CD14-positive monocyte (primary cell): ENCODE measurements at regions not wholly inside any gene's neighbourhood (a gene's known extent, or its start where the extent isn't known, plus 50 kb on each side); places are given as distances from the start of the nearest gene placed in this dataset.

ENCODE experiments used
- DNase-seq, 3 donors: peaks; one replicate each; pipeline ENCODE4 v3.0.0-alpha.2; 2011 to 2022
- H2AFZ ChIP-seq: 2 replicates; pipeline ENCODE4 v1.6.0; 2012; ENCODE audit warnings: mild to moderate bottlenecking, low read depth, low read length, inconsistent platforms; ENCODE audit not compliant: insufficient read depth, poor library complexity, severe bottlenecking
- H3K27ac ChIP-seq, 2 donors: 1 replicate in 1 of 2; 2 replicates in 1 of 2; pipeline ENCODE4 v1.5.1; 2012 to 2013; ENCODE audit warnings: low read length in 2 of 2, control low read depth in 1 of 2, inconsistent platforms in 1 of 2, low read depth in 1 of 2, mild to moderate bottlenecking in 1 of 2
- H3K27me3 ChIP-seq, 2 donors: one replicate each; pipeline versions ENCODE4 v1.6.0 to v1.6.1; 2011 to 2013; ENCODE audit warnings: low read length in 2 of 2; ENCODE audit not compliant: control insufficient read depth in 2 of 2, insufficient read depth in 2 of 2
- H3K36me3 ChIP-seq, 2 donors: replicated peaks in 1 of 2; 1 replicate in 1 of 2; 2 replicates in 1 of 2; pipeline versions ENCODE4 v1.5.1 to v1.6.1; 2012 to 2013; ENCODE audit warnings: low read length in 2 of 2, control low read depth in 1 of 2, inconsistent platforms in 1 of 2, mild to moderate bottlenecking in 1 of 2; ENCODE audit not compliant: insufficient read depth in 2 of 2, control insufficient read depth in 1 of 2
- H3K4me1 ChIP-seq, 2 donors: 1 replicate in 1 of 2; 2 replicates in 1 of 2; pipeline versions ENCODE4 v1.5.1 to v1.6.1; 2012 to 2013; ENCODE audit warnings: low read length in 2 of 2, control low read depth in 1 of 2, inconsistent platforms in 1 of 2, mild to moderate bottlenecking in 1 of 2, moderate library complexity in 1 of 2; ENCODE audit not compliant: insufficient read depth in 2 of 2, control insufficient read depth in 1 of 2
- H3K4me2 ChIP-seq: replicated peaks from 2 replicates; pipeline ENCODE3; 2012; ENCODE audit warnings: low read length, moderate library complexity, mild to moderate bottlenecking; ENCODE audit not compliant: poor library complexity, severe bottlenecking; ENCODE audit errors: extremely low read depth
- H3K4me3 ChIP-seq, 3 experiments: fragments of 200-600 bp in 1 of 3; sonication (generic) in 1 of 3; replicated peaks in 1 of 3; 1 replicate in 2 of 3; 2 replicates in 1 of 3; pipeline ENCODE4 v1.5.1; 2011 to 2013; ENCODE audit warnings: low read length in 3 of 3, mild to moderate bottlenecking in 3 of 3, control low read depth in 2 of 3, low read depth in 2 of 3, inconsistent platforms in 1 of 3, moderate library complexity in 1 of 3
- H3K79me2 ChIP-seq: 2 replicates; pipeline ENCODE4 v1.6.0; 2012; ENCODE audit warnings: mild to moderate bottlenecking, control low read depth, inconsistent platforms, low read length, moderate library complexity; ENCODE audit not compliant: insufficient read depth
- H3K9ac ChIP-seq: 2 replicates; pipeline ENCODE4 v1.6.0; 2017; ENCODE audit warnings: low read length, mild to moderate bottlenecking; ENCODE audit not compliant: insufficient read depth, poor library complexity, severe bottlenecking
- H3K9me3 ChIP-seq, 2 donors: replicated peaks in 1 of 2; 1 replicate in 1 of 2; 2 replicates in 1 of 2; pipeline versions ENCODE4 v1.5.1 to v1.6.1; 2012 to 2013; ENCODE audit warnings: low read length in 2 of 2, control low read depth in 1 of 2; ENCODE audit not compliant: control insufficient read depth in 1 of 2, insufficient read depth in 1 of 2
- H4K20me1 ChIP-seq: 2 replicates; pipeline ENCODE4 v1.6.0; 2012; ENCODE audit warnings: mild to moderate bottlenecking, low read length, control low read depth, moderate library complexity; ENCODE audit not compliant: insufficient read depth
- H3K27ac Mint-ChIP-seq, 7 donors: one replicate each; pipeline ENCODE4 v1.8.0; 2020; ENCODE audit warnings: mild to moderate bottlenecking in 7 of 7, mixed read lengths in 7 of 7, moderate library complexity in 6 of 7, inconsistent platforms in 2 of 7
- H3K27me3 Mint-ChIP-seq, 3 donors: one replicate each; pipeline ENCODE4 v1.8.0; 2021 to 2022; ENCODE audit warnings: low read depth in 3 of 3, mild to moderate bottlenecking in 3 of 3, mixed read lengths in 3 of 3, moderate library complexity in 3 of 3, inconsistent platforms in 1 of 3
- H3K36me3 Mint-ChIP-seq, 2 donors: one replicate each; pipeline ENCODE4 v1.8.0; 2020; ENCODE audit warnings: mixed read lengths in 2 of 2, inconsistent platforms in 1 of 2, mild to moderate bottlenecking in 1 of 2
- H3K4me1 Mint-ChIP-seq: one replicate; pipeline ENCODE4 v1.8.0; 2020; ENCODE audit warnings: mild to moderate bottlenecking, mixed read lengths
- H3K4me3 Mint-ChIP-seq, 2 donors: one replicate each; pipeline ENCODE4 v1.8.0; 2020; ENCODE audit warnings: mild to moderate bottlenecking in 2 of 2, mixed read lengths in 2 of 2, moderate library complexity in 1 of 2
- H3K9me3 Mint-ChIP-seq, 7 donors: one replicate each; pipeline ENCODE4 v1.8.0; 2020 to 2022; ENCODE audit warnings: mixed read lengths in 7 of 7, mild to moderate bottlenecking in 6 of 7, moderate library complexity in 6 of 7, inconsistent platforms in 2 of 7
- WGBS: methylation state at CpG from one replicate; pipeline ENCODE4 v1.1.5; 2013; ENCODE audit warnings: missing lambda C conversion rate; ENCODE audit not compliant: insufficient coverage; 5-methylcytosine and 5-hydroxymethylcytosine counted together
- intact Hi-C, 2 donors: fragments of 100-400 bp; cut with micrococcal nuclease; formaldehyde crosslinking; loops; one replicate each; pipeline versions ENCODE4 v1.15.0 to v1.15.1; 2023
- TF ChIP-seq, protein P1 (sequence below): fragments of 200-600 bp; IDR thresholded peaks from one replicate; pipeline ENCODE4 v1.8.0; 2022; ENCODE audit warnings: antibody characterized with exemption, mild to moderate bottlenecking

DNA sequence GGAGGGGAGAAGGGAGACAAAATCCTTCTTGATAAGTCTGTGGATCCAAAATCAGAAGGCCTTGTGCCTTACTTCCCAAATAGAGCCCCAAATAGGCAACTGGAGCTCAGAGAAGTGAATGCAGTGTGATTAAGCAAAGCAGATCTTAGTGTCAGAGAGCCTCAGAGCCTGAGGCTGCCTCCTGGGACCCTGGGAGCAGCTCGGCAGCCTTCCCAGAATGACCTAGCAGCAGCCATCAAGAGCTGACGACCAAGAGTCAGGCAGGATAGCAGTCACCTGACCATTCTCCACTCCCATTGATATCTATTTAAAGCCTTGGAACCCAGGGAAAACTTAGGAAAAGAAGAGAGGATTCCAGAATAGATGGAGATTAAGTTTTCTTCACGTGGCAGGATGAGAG lies 78.0 kb upstream of the SMYD2 start:
- Mint-ChIP-seq H3K27me3 (peaks cover 3 to 4% (median 3%) of the 10 kb centered on the region in 3 donors), H3K4me1 (peaks cover 9% of the 10 kb centered on the region), H3K4me3 (no peak overlapping the region), H3K36me3 (no peaks in the 10 kb centered on the region), H3K27ac (no peak overlapping the region), H3K9me3 (peaks cover 0 to 2% (median 0%) of the 10 kb centered on the region in 7 donors)
- no peaks in the 10 kb centered on the region for H3K27me3 ChIP-seq
- intact Hi-C loops = no loop called here
- H3K9ac ChIP-seq = no peak overlapping the region
- no peaks in the 10 kb centered on the region for H3K4me1 ChIP-seq
- H3K36me3 ChIP-seq = no peaks in the 10 kb centered on the region
- no peak overlapping the region for H3K4me2 ChIP-seq
- no peak for DNase-seq
- WGBS = 100% methylated on average over 1 of the region's 3 CpGs
- H3K27ac ChIP-seq = no peak overlapping the region
- no peak overlapping the region for H3K4me3 ChIP-seq
- no peaks in the 10 kb centered on the region for H3K79me2 ChIP-seq
- no peaks in the 10 kb centered on the region for H4K20me1 ChIP-seq
- H2AFZ ChIP-seq = no peak overlapping the region
- H3K9me3 ChIP-seq = no peaks in the 10 kb centered on the region
- TF ChIP-seq, protein P1, sequence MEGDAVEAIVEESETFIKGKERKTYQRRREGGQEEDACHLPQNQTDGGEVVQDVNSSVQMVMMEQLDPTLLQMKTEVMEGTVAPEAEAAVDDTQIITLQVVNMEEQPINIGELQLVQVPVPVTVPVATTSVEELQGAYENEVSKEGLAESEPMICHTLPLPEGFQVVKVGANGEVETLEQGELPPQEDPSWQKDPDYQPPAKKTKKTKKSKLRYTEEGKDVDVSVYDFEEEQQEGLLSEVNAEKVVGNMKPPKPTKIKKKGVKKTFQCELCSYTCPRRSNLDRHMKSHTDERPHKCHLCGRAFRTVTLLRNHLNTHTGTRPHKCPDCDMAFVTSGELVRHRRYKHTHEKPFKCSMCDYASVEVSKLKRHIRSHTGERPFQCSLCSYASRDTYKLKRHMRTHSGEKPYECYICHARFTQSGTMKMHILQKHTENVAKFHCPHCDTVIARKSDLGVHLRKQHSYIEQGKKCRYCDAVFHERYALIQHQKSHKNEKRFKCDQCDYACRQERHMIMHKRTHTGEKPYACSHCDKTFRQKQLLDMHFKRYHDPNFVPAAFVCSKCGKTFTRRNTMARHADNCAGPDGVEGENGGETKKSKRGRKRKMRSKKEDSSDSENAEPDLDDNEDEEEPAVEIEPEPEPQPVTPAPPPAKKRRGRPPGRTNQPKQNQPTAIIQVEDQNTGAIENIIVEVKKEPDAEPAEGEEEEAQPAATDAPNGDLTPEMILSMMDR = no peak

DNA sequence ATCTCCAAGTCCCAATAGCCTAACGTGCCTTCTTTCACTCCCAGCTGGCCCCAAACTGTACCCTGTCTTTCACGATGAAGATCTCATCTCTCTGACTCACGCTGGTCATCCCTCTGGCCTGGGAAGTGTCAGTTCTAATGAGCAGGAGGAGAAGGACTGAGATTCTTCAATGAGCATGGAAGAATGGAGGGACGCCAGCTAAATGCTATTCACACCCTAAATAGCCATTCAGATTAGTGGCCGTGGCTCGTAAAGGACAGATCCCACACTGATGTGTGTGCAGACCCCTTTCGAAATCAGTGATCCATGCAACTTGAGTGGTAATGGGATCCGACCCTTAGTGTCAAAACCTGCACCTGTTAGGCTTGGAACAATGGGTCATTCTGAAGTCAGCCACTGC lies 75.9 kb upstream of the SMYD2 start:
- Histone ChIP-seq H3K27ac (no peak overlapping the region), H3K4me3 (no peak overlapping the region), H2AFZ (no peak overlapping the region), H3K79me2 (no peaks in the 10 kb centered on the region), H3K9me3 (no peaks in the 10 kb centered on the region), H3K36me3 (no peaks in the 10 kb centered on the region), H4K20me1 (no peaks in the 10 kb centered on the region), H3K27me3 (no peaks in the 10 kb centered on the region), H3K9ac (no peak overlapping the region), H3K4me1 (no peaks in the 10 kb centered on the region), H3K4me2 (no peak overlapping the region)
- TF ChIP-seq, protein P1 = no peak
- Mint-ChIP-seq H3K4me1 (no peaks in the 10 kb centered on the region), H3K27me3 (peaks cover 3 to 4% (median 3%) of the 10 kb centered on the region in 3 donors), H3K9me3 (peaks cover 0 to 2% (median 0%) of the 10 kb centered on the region in 7 donors), H3K36me3 (no peaks in the 10 kb centered on the region), H3K4me3 (no peak overlapping the region), H3K27ac (no peak overlapping the region)
- intact Hi-C loops = no loop called here
- 94% methylated on average over 4 of the region's 8 CpGs for WGBS
- DNase-seq = no peak
